Spleen (tissue), 11 donors: ENCODE measurements at regions not wholly inside any gene's neighbourhood (a gene's known extent, or its start where the extent isn't known, plus 50 kb on each side); places are given as distances from the start of the nearest gene placed in this dataset.

Source experiments
- DNase-seq: peaks from one replicate; pipeline ENCODE4 v3.0.0-alpha.2; 2020
- H3K27ac ChIP-seq, 8 donors: fragments of 200-600 bp; sonication (generic) in 7 of 8; 1 replicate in 4 of 8; 2 replicates in 4 of 8; pipeline versions ENCODE4 v1.5.0 to v1.8.0; 2016 to 2021; ENCODE audit warnings: inconsistent platforms in 4 of 8, mild to moderate bottlenecking in 4 of 8, moderate library complexity in 1 of 8
- H3K27me3 ChIP-seq, 7 donors: fragments of 200-600 bp; sonication (generic) in 6 of 7; replicated peaks in 1 of 7; 1 replicate in 4 of 7; 2 replicates in 3 of 7; pipeline versions ENCODE4 v1.5.0 to v1.8.0; 2016 to 2021; ENCODE audit warnings: inconsistent platforms in 3 of 7, mild to moderate bottlenecking in 1 of 7
- H3K36me3 ChIP-seq, 6 donors: fragments of 200-600 bp; sonication (generic) in 5 of 6; 1 replicate in 4 of 6; 2 replicates in 2 of 6; pipeline versions ENCODE4 v1.5.0 to v1.8.0; 2016 to 2021; ENCODE audit warnings: inconsistent platforms in 2 of 6
- H3K4me1 ChIP-seq, 6 donors: fragments of 200-600 bp; sonication (generic) in 5 of 6; 1 replicate in 3 of 6; 2 replicates in 3 of 6; pipeline versions ENCODE4 v1.5.0 to v1.8.0; 2016 to 2021; ENCODE audit warnings: inconsistent platforms in 3 of 6
- H3K4me3 ChIP-seq, 8 donors: fragments of 200-600 bp; sonication (generic) in 7 of 8; 1 replicate in 4 of 8; 2 replicates in 4 of 8; pipeline versions ENCODE4 v1.5.0 to v1.8.0; 2016 to 2021; ENCODE audit warnings: inconsistent platforms in 4 of 8, mild to moderate bottlenecking in 4 of 8, moderate library complexity in 2 of 8
- H3K9me3 ChIP-seq, 8 donors: fragments of 200-600 bp; sonication (generic) in 7 of 8; 1 replicate in 4 of 8; 2 replicates in 4 of 8; pipeline versions ENCODE4 v1.5.0 to v1.8.0; 2016 to 2021; ENCODE audit warnings: inconsistent platforms in 4 of 8
- POLR2A ChIP-seq, 3 donors: fragments of 450-650 bp; IDR thresholded peaks; one replicate each; pipeline ENCODE4 v1.5.1; 2017; ENCODE audit warnings: antibody characterized with exemption in 3 of 3, mild to moderate bottlenecking in 1 of 3
- POLR2AphosphoS5 ChIP-seq, 3 donors: sonication (generic); formaldehyde crosslinking; IDR thresholded peaks; one replicate each; pipeline ENCODE4 v1.5.1; 2017; ENCODE audit warnings: antibody characterized with exemption in 3 of 3
- WGBS, 5 donors: extraction: QIAGEN DNeasy Blood & Tissue Kit in 3 of 5; methylation state at CpG; one replicate each; pipeline versions ENCODE4 v1.1.5 to v1.1.7; 2013 to 2018; 5-methylcytosine and 5-hydroxymethylcytosine counted together
- intact Hi-C: fragments of 100-400 bp; cut with DNase I; formaldehyde crosslinking; loops from one replicate; pipeline ENCODE4 v1.15.0; 2023; ENCODE audit warnings: low total_unique reads
- TF ChIP-seq, protein P1 (sequence below), 11 experiments: fragments of 200-600 bp in 7 of 11; fragments of 450-650 bp in 4 of 11; sonication (generic) in 4 of 11; IDR thresholded peaks in 8 of 11; conservative IDR thresholded peaks in 3 of 11; 1 replicate in 7 of 11; 2 replicates in 4 of 11; pipeline versions ENCODE4 v1.4.0 to v1.8.0; 2016 to 2021; ENCODE audit warnings: antibody characterized with exemption in 11 of 11, inconsistent platforms in 4 of 11, mild to moderate bottlenecking in 1 of 11
- donor health status: healthy with polysubstance abuse.
- donor health status: DM: no; HTN: no; CAD: no; lungs with moderate emphysema.
- donor health status: DM: no; HTN: no; CAD: no.
- donor health status: Bipolar disorder and iron deficiency.
- donor health status: healthy.
- donor health status: DM: no; HTN: no; CAD: no.
- donor health status: DM: yes; HTN: yes; CAD: no.

DNA sequence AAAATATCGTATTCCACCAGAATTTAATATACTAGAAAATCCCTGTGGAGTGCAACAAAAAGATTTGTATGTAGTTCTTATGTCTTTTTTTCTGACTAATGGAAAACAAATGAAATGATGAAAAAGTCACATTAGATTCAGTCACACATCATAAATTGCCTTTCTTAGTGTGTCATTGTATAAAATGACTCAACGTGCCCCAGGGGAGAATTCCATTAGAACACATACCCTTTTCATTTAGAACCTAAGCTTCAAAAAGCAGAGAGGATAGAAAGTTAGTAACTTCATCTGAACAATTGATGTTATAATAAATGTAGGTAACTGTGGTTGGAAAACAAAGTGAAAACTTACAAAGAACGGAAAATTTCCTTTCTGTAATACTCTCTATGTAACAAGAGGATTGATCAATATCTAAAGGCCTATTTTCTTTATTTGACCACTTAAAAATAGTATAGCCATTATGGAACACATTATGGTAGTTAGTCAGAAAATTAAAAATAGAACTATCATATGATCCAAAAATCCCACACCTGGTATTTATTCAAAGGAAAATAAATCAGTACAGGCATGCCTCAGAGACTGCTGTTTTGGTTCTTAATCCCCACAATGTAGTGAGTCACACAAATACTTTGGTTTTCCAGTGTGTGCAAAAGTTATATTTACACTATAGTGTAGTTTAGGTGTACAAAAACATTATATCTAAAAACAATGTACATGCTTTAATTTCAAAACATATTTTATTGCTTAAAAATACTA, 1016.1 kb downstream of the KCNT2 start:
- H3K27ac ChIP-seq: no peak overlapping the region
- TF ChIP-seq POLR2A (IDR thresholded peaks at IDR 0.05): no peak
- TF ChIP-seq, protein P1, sequence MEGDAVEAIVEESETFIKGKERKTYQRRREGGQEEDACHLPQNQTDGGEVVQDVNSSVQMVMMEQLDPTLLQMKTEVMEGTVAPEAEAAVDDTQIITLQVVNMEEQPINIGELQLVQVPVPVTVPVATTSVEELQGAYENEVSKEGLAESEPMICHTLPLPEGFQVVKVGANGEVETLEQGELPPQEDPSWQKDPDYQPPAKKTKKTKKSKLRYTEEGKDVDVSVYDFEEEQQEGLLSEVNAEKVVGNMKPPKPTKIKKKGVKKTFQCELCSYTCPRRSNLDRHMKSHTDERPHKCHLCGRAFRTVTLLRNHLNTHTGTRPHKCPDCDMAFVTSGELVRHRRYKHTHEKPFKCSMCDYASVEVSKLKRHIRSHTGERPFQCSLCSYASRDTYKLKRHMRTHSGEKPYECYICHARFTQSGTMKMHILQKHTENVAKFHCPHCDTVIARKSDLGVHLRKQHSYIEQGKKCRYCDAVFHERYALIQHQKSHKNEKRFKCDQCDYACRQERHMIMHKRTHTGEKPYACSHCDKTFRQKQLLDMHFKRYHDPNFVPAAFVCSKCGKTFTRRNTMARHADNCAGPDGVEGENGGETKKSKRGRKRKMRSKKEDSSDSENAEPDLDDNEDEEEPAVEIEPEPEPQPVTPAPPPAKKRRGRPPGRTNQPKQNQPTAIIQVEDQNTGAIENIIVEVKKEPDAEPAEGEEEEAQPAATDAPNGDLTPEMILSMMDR (IDR thresholded peaks at IDR 0.05 in 8 of 11, conservative IDR thresholded peaks at IDR 0.05 in 3 of 11): no peak
- TF ChIP-seq POLR2AphosphoS5 (IDR thresholded peaks at IDR 0.05): no peak
- WGBS, 5 donors: 76 to 86% (median 79%) methylated on average over 3 of the region's 3 CpGs
- no peak overlapping the region for H3K4me3 ChIP-seq
- DNase-seq: no peak
- H3K9me3 ChIP-seq: peaks cover 0 to 15% (median under 1%) of the 10 kb centered on the region in 8 donors
- intact Hi-C loops: no loop called here
- no peaks in the 10 kb centered on the region for H3K4me1 ChIP-seq
- no peaks in the 10 kb centered on the region for H3K36me3 ChIP-seq
- no peaks in the 10 kb centered on the region for H3K27me3 ChIP-seq

DNA sequence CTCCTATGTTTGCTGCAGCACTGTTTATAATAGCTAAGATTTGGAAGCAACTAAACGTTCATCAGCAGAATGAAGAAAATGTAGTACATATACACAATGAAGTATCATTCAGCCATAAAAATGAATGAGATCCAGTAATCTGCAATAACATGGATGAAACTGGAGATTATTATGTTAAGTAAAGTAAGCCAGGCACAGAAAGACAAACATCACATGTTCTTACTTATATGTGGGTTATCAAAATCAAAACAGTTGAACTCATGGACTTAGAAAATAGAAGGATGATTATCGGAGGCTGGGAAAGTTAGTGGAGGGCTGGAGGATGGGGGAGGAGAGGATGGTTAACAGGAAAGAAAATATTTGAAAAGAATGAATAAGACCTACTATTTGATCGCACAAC, 1017.6 kb downstream of the KCNT2 start:
- TF ChIP-seq, protein P1 (IDR thresholded peaks at IDR 0.05 in 8 of 11, conservative IDR thresholded peaks at IDR 0.05 in 3 of 11): no peak
- no peak for TF ChIP-seq POLR2AphosphoS5 (IDR thresholded peaks at IDR 0.05)
- TF ChIP-seq POLR2A (IDR thresholded peaks at IDR 0.05): no peak
- intact Hi-C loops: no loop called here
- WGBS, 5 donors: 84 to 88% (median 85%) methylated on average over 3 of the region's 3 CpGs

DNA sequence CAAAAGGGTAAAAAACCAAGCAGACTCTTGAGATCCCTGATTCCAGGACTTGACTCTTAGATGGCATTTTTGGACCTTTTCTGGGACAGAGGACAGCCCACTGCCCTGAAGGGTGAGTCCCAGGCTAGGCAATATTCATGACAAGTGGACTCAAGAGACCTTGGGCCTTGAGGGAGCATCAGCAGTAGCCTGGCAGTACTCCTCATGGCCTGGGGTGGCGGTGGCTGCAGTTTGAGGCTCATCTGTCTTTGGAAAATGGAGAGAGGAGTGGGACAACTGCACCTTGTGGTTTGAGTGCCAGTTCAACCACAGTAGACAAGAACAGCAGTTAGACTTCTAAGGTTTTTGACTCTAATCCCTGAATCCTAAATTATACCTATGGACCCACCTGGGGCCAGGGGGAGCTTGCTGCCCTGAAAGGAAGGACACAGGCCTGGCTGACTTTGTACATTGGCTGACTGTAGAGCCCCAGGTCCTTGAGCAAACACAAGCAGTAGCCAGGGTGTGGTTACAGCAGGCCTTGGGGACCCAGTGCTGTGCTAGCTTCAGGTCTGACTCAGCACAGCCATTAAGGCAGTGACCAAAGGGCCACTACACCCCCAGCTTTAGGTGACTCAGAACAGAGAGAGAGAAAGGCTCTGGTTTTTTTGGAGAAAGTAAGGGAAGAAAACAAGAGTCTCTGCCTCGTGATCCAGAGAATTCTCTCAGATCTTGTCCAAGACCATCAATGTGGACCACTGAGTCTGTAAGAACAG, 1023.2 kb downstream of the KCNT2 start:
- DNase-seq: peak; percentile 27
- H3K36me3 ChIP-seq: no peaks in the 10 kb centered on the region
- intact Hi-C loops: no loop called here
- no peak overlapping the region for H3K27ac ChIP-seq
- no peak overlapping the region for H3K4me3 ChIP-seq
- H3K4me1 ChIP-seq: no peaks in the 10 kb centered on the region
- 50 to 84% (median 72%) methylated on average over 2 of the region's 2 CpGs for WGBS, 5 donors
- H3K27me3 ChIP-seq: no peaks in the 10 kb centered on the region
- peaks cover 0 to 21% (median 2%) of the 10 kb centered on the region in 8 donors for H3K9me3 ChIP-seq
- TF ChIP-seq POLR2AphosphoS5 (IDR thresholded peaks at IDR 0.05): no peak
- TF ChIP-seq, protein P1 (IDR thresholded peaks at IDR 0.05 in 8 of 11, conservative IDR thresholded peaks at IDR 0.05 in 3 of 11): no peak
- no peak for TF ChIP-seq POLR2A (IDR thresholded peaks at IDR 0.05)

More for the DNA sequence above, 1017.6 kb downstream of the KCNT2 start:
- no peaks in the 10 kb centered on the region for H3K36me3 ChIP-seq
- no peaks in the 10 kb centered on the region for H3K4me1 ChIP-seq
- H3K27me3 ChIP-seq: no peaks in the 10 kb centered on the region
- H3K27ac ChIP-seq: no peak overlapping the region
- DNase-seq: no peak
- H3K4me3 ChIP-seq: no peak overlapping the region
- H3K9me3 ChIP-seq: peaks cover 0 to 17% (median 2%) of the 10 kb centered on the region in 8 donors

DNA sequence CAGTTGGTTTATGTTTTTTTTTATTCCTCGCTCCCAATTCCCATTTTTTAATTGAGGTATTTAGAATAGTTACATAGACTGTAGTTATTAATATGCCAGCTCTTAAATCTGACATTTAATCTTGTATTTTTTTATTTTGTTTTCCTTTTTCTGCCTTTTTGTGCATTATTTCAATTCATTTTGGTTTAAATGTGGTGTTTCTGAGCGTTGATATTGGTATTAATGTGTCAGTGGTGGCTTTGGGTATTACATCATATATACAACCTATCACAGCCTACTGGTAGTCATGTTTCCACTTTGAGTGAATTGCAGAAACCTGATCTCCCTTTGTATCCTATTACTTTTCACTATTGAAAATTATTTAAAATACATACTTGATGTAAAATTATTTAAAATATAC, 1027.3 kb downstream of the KCNT2 start:
- intact Hi-C loops: no loop called here
- 68 to 85% (median 80%) methylated on average over 2 of the region's 2 CpGs for WGBS, 5 donors
- Histone ChIP-seq H3K4me1 (no peaks in the 10 kb centered on the region), H3K9me3 (peaks cover 0 to 6% (median 0%) of the 10 kb centered on the region in 8 donors), H3K27ac (no peak overlapping the region), H3K36me3 (no peaks in the 10 kb centered on the region), H3K4me3 (no peak overlapping the region), H3K27me3 (no peaks in the 10 kb centered on the region)
- TF ChIP-seq, protein P1 (IDR thresholded peaks at IDR 0.05 in 8 of 11, conservative IDR thresholded peaks at IDR 0.05 in 3 of 11): no peak
- no peak for TF ChIP-seq POLR2AphosphoS5 (IDR thresholded peaks at IDR 0.05)
- no peak for TF ChIP-seq POLR2A (IDR thresholded peaks at IDR 0.05)
- DNase-seq: no peak
